ENCODE measurements at regions not wholly inside any gene's neighbourhood (a gene's known extent, or its start where the extent isn't known, plus 50 kb on each side); places are given as distances from the start of the nearest gene placed in this dataset.

DNA sequence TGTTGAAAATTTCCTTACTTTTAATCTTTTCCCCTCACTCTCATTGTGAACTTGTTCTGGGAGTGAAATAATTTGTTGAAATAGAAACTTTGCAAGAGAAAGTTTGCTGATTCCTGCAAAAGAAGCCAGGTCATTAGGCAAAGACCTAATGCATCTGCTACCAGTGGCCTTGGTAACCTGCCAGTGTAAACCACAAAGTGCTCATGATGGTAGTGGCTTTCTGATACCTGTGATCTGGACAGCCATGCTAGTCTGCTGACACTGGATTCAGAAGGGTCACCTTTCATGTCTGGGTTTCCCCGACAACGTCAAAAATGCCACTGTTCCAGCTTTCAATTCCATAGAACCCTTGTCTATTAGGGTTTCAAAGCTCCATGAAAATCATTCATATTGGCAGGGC, 123.7 kb upstream of the MCTP2 start:
- in situ Hi-C loops (cut with MboI; ENCODE audit: low sequenced_read_pairs), result no loop called here

DNA sequence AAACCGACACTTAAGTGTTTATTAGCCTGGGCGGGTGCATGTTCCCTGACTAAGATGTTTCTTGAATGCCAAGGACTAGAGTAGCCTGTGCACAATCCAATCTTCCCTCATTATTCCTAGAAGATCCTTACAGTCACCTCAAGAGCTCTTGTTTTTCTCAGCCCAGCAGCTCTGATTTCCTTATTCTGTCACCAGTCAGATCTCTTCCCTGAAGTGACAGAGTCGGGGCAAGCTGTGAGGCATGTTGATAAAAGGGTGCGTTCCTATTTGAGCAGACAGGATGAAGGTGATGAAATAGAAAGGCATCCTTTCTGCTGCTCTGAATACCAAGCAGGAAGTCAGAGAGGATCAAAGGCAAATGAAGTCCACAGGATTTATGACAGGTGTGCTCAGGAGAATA, 125.6 kb upstream of the MCTP2 start:
- in situ Hi-C loops (cut with MboI; ENCODE audit: low sequenced_read_pairs), result no loop called here

- in situ Hi-C loops (cut with MboI; ENCODE audit: low sequenced_read_pairs), result no loop called here
Observed at GRCh38 chr15:94100863-94101262, 130.5 kb upstream of the MCTP2 start.

GRCh38 chr15:94099574-94099960, 131.8 kb upstream of the MCTP2 start:
- in situ Hi-C loops (cut with MboI; ENCODE audit: low sequenced_read_pairs), result no loop called here

DNA sequence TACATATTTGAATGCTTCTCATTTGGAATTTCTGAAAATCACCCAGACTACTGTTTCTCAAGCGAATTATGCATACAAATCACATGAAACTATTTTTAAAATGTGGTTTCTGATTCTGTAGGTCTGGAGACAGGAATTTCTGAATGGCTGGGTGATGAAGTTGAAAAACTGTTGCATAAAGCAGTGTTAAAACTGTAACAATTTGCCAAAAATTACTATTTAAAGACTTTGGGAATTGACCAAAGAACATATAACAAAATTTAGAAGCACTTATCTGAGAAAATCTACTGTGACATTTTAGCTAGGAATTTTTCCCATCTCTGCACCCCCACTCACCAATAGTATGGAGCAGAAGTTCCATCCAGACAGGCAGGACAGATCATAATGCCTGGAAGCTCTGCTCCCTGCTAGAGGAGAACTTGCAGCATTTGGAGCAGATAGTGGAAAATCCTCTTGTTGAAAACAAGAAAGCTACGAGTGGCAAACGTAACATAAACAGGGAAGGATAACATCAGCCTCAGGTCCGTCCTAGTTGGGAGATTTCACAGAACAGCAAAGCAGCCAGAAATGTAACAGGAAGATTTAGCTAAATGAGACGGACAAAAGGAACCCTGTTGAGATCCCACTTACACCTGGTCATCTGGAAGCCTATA, 132.3 kb upstream of the MCTP2 start:
- in situ Hi-C loops (cut with MboI; ENCODE audit: low sequenced_read_pairs), result no loop called here

GRCh38 chr15:94097552-94097951, 133.8 kb upstream of the MCTP2 start:
- in situ Hi-C loops (cut with MboI; ENCODE audit: low sequenced_read_pairs), result no loop called here

DNA sequence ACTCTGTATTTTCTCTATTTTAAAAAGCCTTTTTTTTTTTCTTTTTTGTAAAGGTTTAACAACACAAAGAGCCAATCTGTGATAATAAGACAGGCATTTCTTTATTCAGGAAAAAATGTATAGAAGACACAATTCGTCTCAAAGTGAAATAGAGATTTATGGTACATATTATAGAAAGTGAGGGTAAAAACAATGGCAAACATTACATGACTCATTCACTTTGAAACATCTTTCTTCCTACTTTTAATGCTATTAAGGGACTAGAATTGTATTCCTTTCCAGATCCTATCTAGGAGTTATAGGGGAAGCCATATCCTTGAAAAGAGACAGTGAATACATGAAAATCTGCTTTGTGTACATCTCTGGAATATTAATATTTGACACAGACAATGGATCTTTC, 137.1 kb upstream of the MCTP2 start:
- in situ Hi-C loops (cut with MboI; ENCODE audit: low sequenced_read_pairs), result no loop called here

- in situ Hi-C loops (cut with MboI; ENCODE audit: low sequenced_read_pairs), result no loop called here
Observed at GRCh38 chr15:94086341-94086740, 145.0 kb upstream of the MCTP2 start.

- in situ Hi-C loops (cut with MboI; ENCODE audit: low sequenced_read_pairs), result no loop called here
Observed at GRCh38 chr15:94083467-94084052, 147.8 kb upstream of the MCTP2 start.

GRCh38 chr15:94081829-94082228, 149.5 kb upstream of the MCTP2 start:
- in situ Hi-C loops (cut with MboI; ENCODE audit: low sequenced_read_pairs), result no loop called here

GRCh38 chr15:94080989-94081605, 150.3 kb upstream of the MCTP2 start:
- in situ Hi-C loops (cut with MboI; ENCODE audit: low sequenced_read_pairs), result no loop called here

DNA sequence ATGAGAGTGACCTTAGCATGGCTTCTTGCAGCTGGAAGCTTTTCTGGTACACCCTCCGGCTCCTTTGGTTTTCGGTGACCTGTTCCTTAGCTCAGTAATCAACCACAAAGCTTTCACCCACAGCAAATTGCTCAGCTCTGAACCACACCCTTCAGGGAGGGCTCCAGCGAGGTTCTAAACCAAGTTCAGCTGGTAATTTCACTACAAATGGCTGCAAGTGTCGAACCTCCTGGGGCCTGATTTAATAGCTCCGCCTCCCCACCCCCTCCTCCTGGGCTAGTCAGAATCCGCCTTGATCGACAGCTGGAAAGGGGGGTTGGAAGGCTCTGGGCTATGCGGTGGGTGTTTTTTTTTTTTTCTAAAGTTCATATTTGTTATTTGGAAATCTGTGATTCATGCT, 150.9 kb upstream of the MCTP2 start:
- in situ Hi-C loops (cut with MboI; ENCODE audit: low sequenced_read_pairs), result no loop called here

GRCh38 chr15:94079968-94080367, 151.4 kb upstream of the MCTP2 start:
- in situ Hi-C loops (cut with MboI; ENCODE audit: low sequenced_read_pairs), result no loop called here

- in situ Hi-C loops (cut with MboI; ENCODE audit: low sequenced_read_pairs), result no loop called here
Observed at GRCh38 chr15:94079459-94079858, 151.9 kb upstream of the MCTP2 start.

DNA sequence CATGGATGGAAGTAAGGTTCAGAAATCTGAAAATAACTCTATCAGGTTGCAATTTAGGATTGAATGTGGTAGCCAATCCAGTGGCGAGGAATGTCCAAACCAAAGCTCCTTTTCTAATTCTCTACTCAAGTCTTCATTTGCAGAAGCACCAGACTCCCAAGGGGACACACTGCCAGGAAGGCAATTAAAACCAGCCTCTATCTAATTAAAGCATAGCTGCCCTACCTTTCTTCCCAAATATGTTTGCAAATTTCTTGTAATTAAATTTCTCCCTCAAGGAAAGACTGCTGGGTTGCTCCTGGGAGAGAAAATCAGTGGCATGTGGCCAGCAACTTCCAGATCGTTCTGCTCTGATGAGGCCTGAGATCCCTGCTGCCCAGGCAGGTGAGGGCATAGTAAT, 153.4 kb upstream of the MCTP2 start:
- in situ Hi-C loops (cut with MboI; ENCODE audit: low sequenced_read_pairs), result no loop called here

DNA sequence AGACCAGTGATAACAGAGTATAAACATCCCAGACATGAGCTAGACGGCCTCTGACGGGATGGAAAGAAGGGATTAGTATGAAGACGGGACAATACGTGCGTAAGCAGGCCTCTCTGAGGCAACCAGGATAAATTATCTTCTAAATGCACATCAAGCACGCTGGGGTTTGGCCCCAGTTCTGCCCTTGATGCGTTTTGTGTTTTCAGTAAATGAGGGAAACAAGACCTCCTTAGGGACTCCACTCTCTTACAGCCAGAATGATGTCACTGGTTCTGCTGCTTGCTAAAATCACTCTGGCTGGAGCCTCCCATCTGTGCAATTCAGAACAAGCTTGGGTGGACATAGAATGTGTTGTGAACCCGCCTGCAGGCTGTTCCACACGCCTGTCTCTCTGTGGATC, 156.0 kb upstream of the MCTP2 start:
- in situ Hi-C loops (cut with MboI; ENCODE audit: low sequenced_read_pairs), result no loop called here

DNA sequence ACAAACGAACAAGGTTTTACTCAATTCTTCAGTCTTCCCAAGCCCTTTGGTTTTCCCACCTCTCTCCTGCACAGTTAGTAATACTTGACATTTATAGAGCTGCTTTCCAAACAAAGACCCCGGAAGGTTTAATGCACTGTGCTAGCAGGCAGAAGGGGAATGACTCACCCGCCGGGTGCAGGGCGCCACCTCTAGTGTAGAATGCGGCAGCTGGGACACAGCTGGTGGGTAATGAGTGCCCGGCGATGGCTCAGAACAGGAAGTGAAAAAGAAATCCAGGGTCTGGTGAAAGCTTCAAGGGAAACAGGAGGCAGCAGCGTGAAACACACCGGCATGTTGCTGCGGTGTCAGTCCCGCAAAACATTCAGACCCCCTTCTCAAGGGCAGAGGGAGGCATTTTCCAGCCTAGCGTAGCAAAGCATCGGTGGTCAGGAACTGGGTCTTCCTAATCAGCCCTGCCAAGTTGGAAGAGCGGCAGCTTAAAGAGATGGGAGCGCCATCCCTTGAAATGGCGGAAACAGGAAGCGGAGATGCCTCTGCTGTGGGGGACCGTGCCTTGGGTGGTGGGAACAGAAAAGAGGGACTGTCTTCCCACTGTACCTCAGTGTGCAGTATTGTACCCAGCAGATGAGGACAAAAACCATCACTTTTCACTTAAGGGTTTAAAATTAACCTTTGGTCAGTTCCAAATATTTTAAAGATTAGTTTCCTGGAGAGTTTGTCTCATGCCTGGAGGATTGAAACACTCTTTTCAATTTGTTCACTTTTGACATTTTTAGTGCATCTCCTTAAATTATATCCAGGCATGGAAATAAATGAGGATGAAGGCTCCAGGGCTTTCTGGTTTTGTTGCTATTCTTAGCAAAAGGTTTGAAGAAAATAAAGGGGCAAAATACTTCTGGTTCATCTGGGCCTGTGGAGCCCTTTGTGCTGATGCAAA, 160.7 kb upstream of the MCTP2 start:
- in situ Hi-C loops (cut with MboI; ENCODE audit: low sequenced_read_pairs), result no loop called here

DNA sequence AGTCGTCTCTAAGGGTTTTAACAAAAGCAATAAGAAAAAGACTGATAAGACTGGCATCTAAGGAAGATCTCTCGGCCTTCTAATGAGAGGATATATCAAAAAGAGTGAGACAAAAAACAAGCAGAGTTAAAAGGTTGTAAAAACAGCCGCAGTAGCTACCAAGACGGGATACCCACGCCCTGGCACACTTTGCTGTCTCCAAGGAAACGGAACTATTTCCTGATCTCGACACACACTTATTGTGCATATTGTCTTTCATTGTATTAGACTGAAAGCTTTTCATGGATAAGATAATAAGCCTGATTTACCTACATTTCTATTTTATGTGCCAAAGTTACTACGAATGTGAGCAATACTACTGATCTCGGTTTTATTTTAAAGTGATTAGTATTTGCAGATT, 161.5 kb upstream of the MCTP2 start:
- in situ Hi-C loops (cut with MboI; ENCODE audit: low sequenced_read_pairs), result no loop called here

- in situ Hi-C loops (cut with MboI; ENCODE audit: low sequenced_read_pairs), result no loop called here
Observed at GRCh38 chr15:94066811-94067210, 164.6 kb upstream of the MCTP2 start.

- in situ Hi-C loops (cut with MboI; ENCODE audit: low sequenced_read_pairs), result no loop called here
Observed at GRCh38 chr15:94066046-94066445, 165.3 kb upstream of the MCTP2 start.

DNA sequence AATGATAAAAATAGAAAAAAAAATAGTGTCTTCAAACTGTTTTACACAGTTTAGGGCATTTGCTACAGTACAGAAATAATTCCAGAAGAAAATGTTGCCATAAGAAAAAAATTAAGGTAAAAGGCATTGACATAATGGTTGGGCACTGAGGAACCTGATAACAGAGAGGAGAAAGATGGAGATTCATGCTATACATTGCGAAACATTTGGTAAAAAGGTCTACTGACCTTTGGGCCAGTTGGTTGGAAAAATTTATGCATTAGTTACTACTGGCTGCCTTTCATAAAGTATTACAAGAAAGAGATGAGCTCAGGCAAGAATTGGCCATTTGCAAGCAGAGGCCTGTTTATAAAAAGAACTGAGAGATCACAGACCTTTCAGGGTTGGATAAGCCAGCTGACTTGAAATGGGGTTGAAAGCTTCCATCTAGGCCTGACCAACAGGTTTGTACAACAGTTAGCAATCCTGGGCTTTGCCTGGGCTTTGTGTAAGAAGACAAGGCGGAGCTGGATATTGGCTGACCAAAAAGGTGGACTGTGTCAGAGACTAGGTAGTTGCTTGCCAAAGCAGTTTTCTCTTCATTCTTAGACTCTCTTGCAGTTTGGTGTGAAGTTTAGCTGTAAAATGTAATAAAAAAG, 166.6 kb upstream of the MCTP2 start:
- in situ Hi-C loops (cut with MboI; ENCODE audit: low sequenced_read_pairs), result no loop called here
